C4-2B (cell line): ENCODE measurements at regions not wholly inside any gene's neighbourhood (a gene's known extent, or its start where the extent isn't known, plus 50 kb on each side); places are given as distances from the start of the nearest gene placed in this dataset.
"Not testable (repeated sequence)": the region's sequence is repeated elsewhere in the genome, so short reads cannot be mapped to it uniquely, and the experiment has no call there.

Experiments
- ZFX ChIP-seq: fragments of 450-650 bp; IDR thresholded peaks from 2 replicates; pipeline ENCODE4 v1.6.1; 2017
- TF ChIP-seq, protein P1 (sequence below): fragments of 450-650 bp; conservative IDR thresholded peaks from 2 replicates; pipeline ENCODE4 v1.5.1; 2017; ENCODE audit warnings: mild to moderate bottlenecking

GRCh38 chr16:87162799-87163198 lies 154.4 kb downstream of the C16orf95 start:
- TF ChIP-seq, protein P1, sequence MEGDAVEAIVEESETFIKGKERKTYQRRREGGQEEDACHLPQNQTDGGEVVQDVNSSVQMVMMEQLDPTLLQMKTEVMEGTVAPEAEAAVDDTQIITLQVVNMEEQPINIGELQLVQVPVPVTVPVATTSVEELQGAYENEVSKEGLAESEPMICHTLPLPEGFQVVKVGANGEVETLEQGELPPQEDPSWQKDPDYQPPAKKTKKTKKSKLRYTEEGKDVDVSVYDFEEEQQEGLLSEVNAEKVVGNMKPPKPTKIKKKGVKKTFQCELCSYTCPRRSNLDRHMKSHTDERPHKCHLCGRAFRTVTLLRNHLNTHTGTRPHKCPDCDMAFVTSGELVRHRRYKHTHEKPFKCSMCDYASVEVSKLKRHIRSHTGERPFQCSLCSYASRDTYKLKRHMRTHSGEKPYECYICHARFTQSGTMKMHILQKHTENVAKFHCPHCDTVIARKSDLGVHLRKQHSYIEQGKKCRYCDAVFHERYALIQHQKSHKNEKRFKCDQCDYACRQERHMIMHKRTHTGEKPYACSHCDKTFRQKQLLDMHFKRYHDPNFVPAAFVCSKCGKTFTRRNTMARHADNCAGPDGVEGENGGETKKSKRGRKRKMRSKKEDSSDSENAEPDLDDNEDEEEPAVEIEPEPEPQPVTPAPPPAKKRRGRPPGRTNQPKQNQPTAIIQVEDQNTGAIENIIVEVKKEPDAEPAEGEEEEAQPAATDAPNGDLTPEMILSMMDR, result not testable (repeated sequence)
- not testable (repeated sequence) for TF ChIP-seq ZFX
